Thyroid gland (tissue), 4 donors: ENCODE measurements at regions not wholly inside any gene's neighbourhood (a gene's known extent, or its start where the extent isn't known, plus 50 kb on each side); places are given as distances from the start of the nearest gene placed in this dataset.

ENCODE experiments used
- DNase-seq, 2 donors: peaks; one replicate each; pipeline ENCODE4 v3.0.0-alpha.2; 2019
- H3K27ac ChIP-seq, 3 donors: fragments of 200-600 bp; sonication (generic); 1 replicate in 2 of 3; 2 replicates in 1 of 3; pipeline ENCODE4 v1.5.1; 2016 to 2019; ENCODE audit warnings: mild to moderate bottlenecking in 1 of 3, moderate library complexity in 1 of 3
- H3K27me3 ChIP-seq: fragments of 200-600 bp; sonication (generic); one replicate; pipeline ENCODE4 v1.5.1; 2019
- H3K36me3 ChIP-seq, 2 donors: fragments of 200-600 bp; sonication (generic); one replicate each; pipeline ENCODE4 v1.5.1; 2016 to 2019
- H3K4me1 ChIP-seq, 2 donors: fragments of 200-600 bp; sonication (generic); one replicate each; pipeline ENCODE4 v1.5.1; 2017 to 2019
- H3K4me3 ChIP-seq, 3 donors: fragments of 200-600 bp; sonication (generic); replicated peaks in 1 of 3; 1 replicate in 2 of 3; 2 replicates in 1 of 3; pipeline ENCODE4 v1.5.1; 2016; ENCODE audit warnings: mild to moderate bottlenecking in 1 of 3
- H3K9me3 ChIP-seq: fragments of 200-600 bp; sonication (generic); one replicate; pipeline ENCODE4 v1.5.1; 2017
- POLR2A ChIP-seq, 2 donors: fragments of 450-650 bp; IDR thresholded peaks; one replicate each; pipeline ENCODE4 v1.6.1; 2017; ENCODE audit warnings: antibody characterized with exemption in 2 of 2, mild to moderate bottlenecking in 2 of 2, moderate library complexity in 1 of 2
- WGBS, 2 donors: methylation state at CpG; one replicate each; pipeline ENCODE4 v1.1.5; 2017; 5-methylcytosine and 5-hydroxymethylcytosine counted together
- intact Hi-C: fragments of 100-400 bp; cut with DNase I; formaldehyde crosslinking; loops from one replicate; pipeline ENCODE4 v1.15.1; 2023
- TF ChIP-seq, protein P1 (sequence below), 6 experiments: fragments of 200-600 bp in 3 of 6; fragments of 450-650 bp in 3 of 6; sonication (generic) in 3 of 6; IDR thresholded peaks; one replicate each; pipeline ENCODE4 v1.5.1; 2016 to 2019; ENCODE audit warnings: antibody characterized with exemption in 6 of 6, mild to moderate bottlenecking in 2 of 6, inconsistent platforms in 1 of 6, moderate library complexity in 1 of 6

DNA sequence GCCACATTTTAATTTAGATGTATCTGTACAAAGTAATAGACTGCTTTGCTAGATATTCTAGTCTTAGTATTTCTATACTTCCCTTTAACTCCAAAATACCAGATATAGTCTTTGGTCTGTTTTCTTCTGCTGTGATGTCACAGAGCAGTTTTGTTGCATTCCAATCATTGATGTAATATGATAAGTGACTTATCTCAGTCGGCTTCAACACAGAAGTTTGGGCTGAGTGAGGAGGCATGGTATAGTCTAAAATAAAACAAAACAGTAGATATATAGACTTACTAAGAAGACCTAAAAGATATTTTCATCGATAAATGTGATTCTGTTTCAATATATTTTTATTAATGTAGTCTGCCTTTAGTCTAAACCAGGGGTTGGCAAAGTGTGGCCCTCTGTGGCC lies 169.9 kb downstream of the DCK start:
- Histone ChIP-seq H3K27ac (no peak overlapping the region), H3K27me3 (no peaks in the 10 kb centered on the region), H3K36me3 (no peaks in the 10 kb centered on the region), H3K9me3 (no peaks in the 10 kb centered on the region), H3K4me3 (no peak overlapping the region), H3K4me1 (no peaks in the 10 kb centered on the region)
- no peak for DNase-seq
- WGBS, 2 donors, result 74 to 80% methylated on average over 2 of the region's 2 CpGs
- TF ChIP-seq POLR2A (IDR thresholded peaks at IDR 0.05), result no peak
- TF ChIP-seq, protein P1, sequence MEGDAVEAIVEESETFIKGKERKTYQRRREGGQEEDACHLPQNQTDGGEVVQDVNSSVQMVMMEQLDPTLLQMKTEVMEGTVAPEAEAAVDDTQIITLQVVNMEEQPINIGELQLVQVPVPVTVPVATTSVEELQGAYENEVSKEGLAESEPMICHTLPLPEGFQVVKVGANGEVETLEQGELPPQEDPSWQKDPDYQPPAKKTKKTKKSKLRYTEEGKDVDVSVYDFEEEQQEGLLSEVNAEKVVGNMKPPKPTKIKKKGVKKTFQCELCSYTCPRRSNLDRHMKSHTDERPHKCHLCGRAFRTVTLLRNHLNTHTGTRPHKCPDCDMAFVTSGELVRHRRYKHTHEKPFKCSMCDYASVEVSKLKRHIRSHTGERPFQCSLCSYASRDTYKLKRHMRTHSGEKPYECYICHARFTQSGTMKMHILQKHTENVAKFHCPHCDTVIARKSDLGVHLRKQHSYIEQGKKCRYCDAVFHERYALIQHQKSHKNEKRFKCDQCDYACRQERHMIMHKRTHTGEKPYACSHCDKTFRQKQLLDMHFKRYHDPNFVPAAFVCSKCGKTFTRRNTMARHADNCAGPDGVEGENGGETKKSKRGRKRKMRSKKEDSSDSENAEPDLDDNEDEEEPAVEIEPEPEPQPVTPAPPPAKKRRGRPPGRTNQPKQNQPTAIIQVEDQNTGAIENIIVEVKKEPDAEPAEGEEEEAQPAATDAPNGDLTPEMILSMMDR (IDR thresholded peaks at IDR 0.05), result no peak
- intact Hi-C loops, result no loop called here

- Histone ChIP-seq H3K9me3 (no peaks in the 10 kb centered on the region), H3K36me3 (no peaks in the 10 kb centered on the region), H3K4me1 (no peaks in the 10 kb centered on the region), H3K27ac (no peak overlapping the region), H3K27me3 (no peaks in the 10 kb centered on the region), H3K4me3 (no peak overlapping the region)
- 94 to 95% methylated on average over 3 of the region's 3 CpGs for WGBS, 2 donors
- intact Hi-C loops, result no loop called here
- TF ChIP-seq, protein P1 (IDR thresholded peaks at IDR 0.05), result no peak
- no peak for TF ChIP-seq POLR2A (IDR thresholded peaks at IDR 0.05)
- DNase-seq, result peak; percentile 5 to 12
Observed at GRCh38 chr4:71167083-71167482, 171.7 kb upstream of the SLC4A4 start.

GRCh38 chr4:71171592-71171991 lies 167.2 kb upstream of the SLC4A4 start:
- no peaks in the 10 kb centered on the region for H3K4me1 ChIP-seq
- intact Hi-C loops, result no loop called here
- no peaks in the 10 kb centered on the region for H3K27me3 ChIP-seq
- no peak overlapping the region for H3K4me3 ChIP-seq
- H3K36me3 ChIP-seq, result no peaks in the 10 kb centered on the region
- WGBS, 2 donors, result 94 to 95% methylated on average over 2 of the region's 2 CpGs
- DNase-seq, result no peak
- no peak overlapping the region for H3K27ac ChIP-seq
- no peaks in the 10 kb centered on the region for H3K9me3 ChIP-seq
- no peak for TF ChIP-seq POLR2A (IDR thresholded peaks at IDR 0.05)
- TF ChIP-seq, protein P1 (IDR thresholded peaks at IDR 0.05), result no peak

GRCh38 chr4:71181332-71181731 lies 157.5 kb upstream of the SLC4A4 start:
- no peak overlapping the region for H3K4me3 ChIP-seq
- H3K9me3 ChIP-seq, result no peaks in the 10 kb centered on the region
- no peaks in the 10 kb centered on the region for H3K36me3 ChIP-seq
- 77 to 85% methylated on average over 1 of the region's 1 CpG for WGBS, 2 donors
- TF ChIP-seq POLR2A (IDR thresholded peaks at IDR 0.05), result no peak
- TF ChIP-seq, protein P1 (IDR thresholded peaks at IDR 0.05), result no peak
- no peak overlapping the region for H3K27ac ChIP-seq
- H3K27me3 ChIP-seq, result no peaks in the 10 kb centered on the region
- H3K4me1 ChIP-seq, result no peaks in the 10 kb centered on the region
- intact Hi-C loops, result no loop called here
- no peak for DNase-seq

- no peaks in the 10 kb centered on the region for H3K9me3 ChIP-seq
- peak; percentile 61 to 66 for DNase-seq
- peak overlapping the region in 1 of 3 donors; percentile 24 for H3K27ac ChIP-seq
- intact Hi-C loops, result no loop called here
- 30 to 31% methylated on average over 10 of the region's 10 CpGs for whole genome bisulfite sequencing, 2 donors
- H3K27me3 ChIP-seq, result no peaks in the 10 kb centered on the region
- no peaks in the 10 kb centered on the region for H3K36me3 ChIP-seq
- peaks cover 0 to 5% of the 10 kb centered on the region in 2 donors for H3K4me1 ChIP-seq
- TF ChIP-seq, protein P1 (IDR thresholded peaks at IDR 0.05), result peak in 5 of 6 experiments; percentile 36 to 75 (median 65)
- TF ChIP-seq POLR2A (IDR thresholded peaks at IDR 0.05), result no peak
- H3K4me3 ChIP-seq, result no peak overlapping the region
Observed at GRCh38 chr4:71184195-71184781, 154.5 kb upstream of the SLC4A4 start.
